Ovary (tissue), 7 donors: ENCODE measurements at regions not wholly inside any gene's neighbourhood (a gene's known extent, or its start where the extent isn't known, plus 50 kb on each side); places are given as distances from the start of the nearest gene placed in this dataset.
A peak's percentile ranks its signal among the peaks of the same experiment; 100 is the strongest.

Experiments used
- DNase-seq, 5 donors: peaks; one replicate each; pipeline ENCODE4 v3.0.0-alpha.2; 2019 to 2020
- H3K27ac ChIP-seq, 2 donors: fragments of 200-600 bp; one replicate each; pipeline versions ENCODE4 v1.5.1 to v1.8.0; 2019 to 2022
- H3K27me3 ChIP-seq: fragments of 200-600 bp; one replicate; pipeline ENCODE4 v1.8.0; 2022
- H3K36me3 ChIP-seq: fragments of 200-600 bp; sonication (generic); one replicate; pipeline ENCODE4 v1.5.1; 2019
- H3K4me1 ChIP-seq: one replicate; pipeline ENCODE4 v1.8.1; 2013; ENCODE audit warnings: mild to moderate bottlenecking, moderate library complexity; ENCODE audit not compliant: insufficient read depth
- H3K4me3 ChIP-seq: fragments of 200-600 bp; sonication (generic); one replicate; pipeline ENCODE4 v1.5.1; 2017
- H3K9me3 ChIP-seq, 2 donors: fragments of 200-600 bp in 1 of 2; sonication (generic) in 1 of 2; one replicate each; pipeline versions ENCODE4 v1.5.1 to v1.8.1; 2013 to 2019; ENCODE audit warnings: mild to moderate bottlenecking in 1 of 2, moderate library complexity in 1 of 2
- EP300 ChIP-seq: sonication (generic); formaldehyde crosslinking; IDR thresholded peaks from one replicate; pipeline ENCODE4 v1.6.1; 2017; ENCODE audit warnings: antibody characterized with exemption
- POLR2A ChIP-seq: fragments of 450-650 bp; IDR thresholded peaks from one replicate; pipeline ENCODE4 v1.6.1; 2017; ENCODE audit warnings: antibody characterized with exemption, mild to moderate bottlenecking, moderate library complexity
- WGBS, 3 donors: extraction: QIAGEN DNeasy Blood & Tissue Kit in 1 of 3; methylation state at CpG; one replicate each; pipeline versions ENCODE4 v1.1.5 to v1.1.7; 2013 to 2017; 5-methylcytosine and 5-hydroxymethylcytosine counted together
- intact Hi-C, 4 donors: fragments of 100-400 bp; cut with DNase I; formaldehyde crosslinking; loops; one replicate each; pipeline versions ENCODE4 v1.11.0 to v1.15.1; 2022 to 2023
- TF ChIP-seq, protein P1 (sequence below), 3 donors: fragments of 450-650 bp in 2 of 3; fragments of 200-600 bp in 1 of 3; IDR thresholded peaks; one replicate each; pipeline versions ENCODE4 v1.5.1 to v1.8.0; 2016 to 2022; ENCODE audit warnings: antibody characterized with exemption in 3 of 3, mild to moderate bottlenecking in 1 of 3
- donor health status: DM: no; HTN: no; CAD: no; lungs with moderate emphysema.
- donor health status: DM: no; HTN: no; CAD: no.
- donor health status: Bipolar disorder and iron deficiency.
- donor health status: DM: no; HTN: no; CAD: no.
- donor health status: DM: yes; HTN: yes; CAD: no.

- Histone ChIP-seq H3K27me3 (no peaks in the 10 kb centered on the region), H3K36me3 (no peaks in the 10 kb centered on the region), H3K4me3 (no peak overlapping the region), H3K4me1 (no peaks in the 10 kb centered on the region), H3K27ac (no peak overlapping the region), H3K9me3 (no peaks in the 10 kb centered on the region)
- 20 to 34% (median 22%) methylated on average over 2 of the region's 2 CpGs for WGBS, 3 donors
- TF ChIP-seq, protein P1, sequence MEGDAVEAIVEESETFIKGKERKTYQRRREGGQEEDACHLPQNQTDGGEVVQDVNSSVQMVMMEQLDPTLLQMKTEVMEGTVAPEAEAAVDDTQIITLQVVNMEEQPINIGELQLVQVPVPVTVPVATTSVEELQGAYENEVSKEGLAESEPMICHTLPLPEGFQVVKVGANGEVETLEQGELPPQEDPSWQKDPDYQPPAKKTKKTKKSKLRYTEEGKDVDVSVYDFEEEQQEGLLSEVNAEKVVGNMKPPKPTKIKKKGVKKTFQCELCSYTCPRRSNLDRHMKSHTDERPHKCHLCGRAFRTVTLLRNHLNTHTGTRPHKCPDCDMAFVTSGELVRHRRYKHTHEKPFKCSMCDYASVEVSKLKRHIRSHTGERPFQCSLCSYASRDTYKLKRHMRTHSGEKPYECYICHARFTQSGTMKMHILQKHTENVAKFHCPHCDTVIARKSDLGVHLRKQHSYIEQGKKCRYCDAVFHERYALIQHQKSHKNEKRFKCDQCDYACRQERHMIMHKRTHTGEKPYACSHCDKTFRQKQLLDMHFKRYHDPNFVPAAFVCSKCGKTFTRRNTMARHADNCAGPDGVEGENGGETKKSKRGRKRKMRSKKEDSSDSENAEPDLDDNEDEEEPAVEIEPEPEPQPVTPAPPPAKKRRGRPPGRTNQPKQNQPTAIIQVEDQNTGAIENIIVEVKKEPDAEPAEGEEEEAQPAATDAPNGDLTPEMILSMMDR (IDR thresholded peaks at IDR 0.05) = no peak
- TF ChIP-seq POLR2A (no peak), EP300 (no peak)
- no peak for DNase-seq
- intact Hi-C loops = no loop called here
These were observed 148.0 kb upstream of the ADRA1B start for GRCh38 chr5:159768243-159768642.

- Histone ChIP-seq H3K27ac (no peak overlapping the region), H3K4me3 (peak overlapping the region; percentile 22), H3K9me3 (no peaks in the 10 kb centered on the region), H3K27me3 (no peaks in the 10 kb centered on the region), H3K4me1 (peaks cover 2% of the 10 kb centered on the region), H3K36me3 (no peaks in the 10 kb centered on the region)
- DNase-seq = no peak
- intact Hi-C loops = loop anchor here in 2 of 4 donors (10.0 kb wide), 1 partner anchor 142 kb away; the partner anchor contains the start of gene ADRA1B (in 2 of the 2)
- TF ChIP-seq POLR2A (no peak), EP300 (no peak)
- TF ChIP-seq, protein P1 (IDR thresholded peaks at IDR 0.05) = no peak
- WGBS, 3 donors = 41 to 52% (median 50%) methylated on average over 6 of the region's 6 CpGs
These were observed 143.6 kb upstream of the ADRA1B start for GRCh38 chr5:159772698-159773061.

- Histone ChIP-seq H3K27ac (peak overlapping the region in 1 of 2 donors; percentile 36), H3K4me3 (peak overlapping the region; percentile 22), H3K36me3 (no peaks in the 10 kb centered on the region), H3K9me3 (no peaks in the 10 kb centered on the region), H3K27me3 (no peaks in the 10 kb centered on the region), H3K4me1 (peaks cover 2% of the 10 kb centered on the region)
- TF ChIP-seq POLR2A (peak; percentile 38), EP300 (peak; percentile 30)
- TF ChIP-seq, protein P1 (IDR thresholded peaks at IDR 0.05) = peak in 1 of 3 donors; percentile 30
- intact Hi-C loops = loop anchor here in 2 of 4 donors (10.0 kb wide), 1 partner anchor 142 kb away; the partner anchor contains the start of gene ADRA1B (in 2 of the 2)
- DNase-seq = peak; percentile 83 to 91 (median 88)
- whole genome bisulfite sequencing, 3 donors = 2 to 4% (median 3%) methylated on average over 63 to 71 of the region's 71 CpGs
These were observed 143.0 kb upstream of the ADRA1B start for GRCh38 chr5:159773062-159773924.

- Histone ChIP-seq H3K4me1 (peaks cover 2% of the 10 kb centered on the region), H3K36me3 (no peaks in the 10 kb centered on the region), H3K4me3 (no peak overlapping the region), H3K27ac (no peak overlapping the region), H3K27me3 (no peaks in the 10 kb centered on the region), H3K9me3 (no peaks in the 10 kb centered on the region)
- TF ChIP-seq POLR2A = no peak
- TF ChIP-seq, protein P1 (IDR thresholded peaks at IDR 0.05) = no peak
- no peak for TF ChIP-seq EP300
- WGBS, 3 donors = 80 to 91% (median 90%) methylated on average over 9 of the region's 9 CpGs
- intact Hi-C loops = loop anchor here in 2 of 4 donors (10.0 kb wide), 1 partner anchor 140 kb away; the partner anchor contains the start of gene ADRA1B (in 2 of the 2)
- DNase-seq = no peak
These were observed 141.7 kb upstream of the ADRA1B start for GRCh38 chr5:159774476-159775031.
